Kasumi-1 (cell line): ENCODE measurements at regions not wholly inside any gene's neighbourhood (a gene's known extent, or its start where the extent isn't known, plus 50 kb on each side); places are given as distances from the start of the nearest gene placed in this dataset.
"Not testable (repeated sequence)": the region's sequence is repeated elsewhere in the genome, so short reads cannot be mapped to it uniquely, and the experiment has no call there.

Experiments
- DNase-seq, 2 experiments: peaks; one replicate each; lab custom pipeline; 2025; lab: John Stamatoyannopoulos, UW

GRCh38 chr1:200496937-200497336 is 87.1 kb upstream of the ZNF281 start:
- DNase-seq: peak in 1 of 2 experiments; percentile 12

- DNase-seq: no peak
These were observed 86.1 kb upstream of the ZNF281 start for GRCh38 chr1:200495901-200496300.

DNA sequence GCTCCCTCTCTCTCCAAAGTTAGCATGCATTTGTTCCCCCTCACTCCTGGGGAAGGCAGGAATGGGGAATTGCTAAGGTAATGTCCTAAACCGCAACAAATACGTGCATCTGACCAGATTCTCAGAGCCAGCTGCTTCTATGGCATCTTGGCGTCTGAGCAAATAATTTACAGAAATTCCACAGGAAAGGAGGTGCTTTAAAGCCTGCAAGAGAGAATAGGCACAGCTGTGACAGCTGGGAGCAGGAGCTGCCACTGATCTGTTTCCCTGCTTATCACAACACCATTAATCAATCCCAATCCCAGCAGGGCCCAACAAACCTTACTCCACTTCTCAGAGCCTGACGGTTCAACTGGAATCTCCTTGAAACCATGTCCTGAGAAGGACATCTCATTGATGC is 83.5 kb upstream of the ZNF281 start:
- no peak for DNase-seq

DNA sequence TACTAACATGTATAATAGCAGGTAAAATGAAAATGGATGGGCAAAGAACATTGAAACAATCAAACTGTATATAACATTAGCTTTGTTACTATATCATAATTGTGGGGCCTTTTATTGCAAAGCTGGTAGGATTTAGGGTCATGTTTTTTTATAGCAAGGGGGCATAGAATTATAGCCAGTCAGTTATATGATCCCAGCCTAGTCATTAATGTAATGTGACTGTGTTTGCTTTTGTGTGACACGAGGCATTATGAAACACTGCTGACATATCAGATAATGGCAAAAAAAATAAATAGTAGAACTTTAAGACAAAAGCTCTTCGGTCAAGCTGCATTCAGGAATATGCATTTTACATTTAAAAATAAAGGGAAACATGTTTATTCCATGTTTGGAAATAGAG is 81.3 kb upstream of the ZNF281 start:
- DNase-seq: no peak

- DNase-seq: no peak
These were observed 80.3 kb upstream of the ZNF281 start for GRCh38 chr1:200490183-200490582.

- DNase-seq: peak; percentile 81 to 89
These were observed 78.7 kb upstream of the ZNF281 start for GRCh38 chr1:200488375-200489165.

GRCh38 chr1:200487650-200488049 is 77.8 kb upstream of the ZNF281 start:
- no peak for DNase-seq

DNA sequence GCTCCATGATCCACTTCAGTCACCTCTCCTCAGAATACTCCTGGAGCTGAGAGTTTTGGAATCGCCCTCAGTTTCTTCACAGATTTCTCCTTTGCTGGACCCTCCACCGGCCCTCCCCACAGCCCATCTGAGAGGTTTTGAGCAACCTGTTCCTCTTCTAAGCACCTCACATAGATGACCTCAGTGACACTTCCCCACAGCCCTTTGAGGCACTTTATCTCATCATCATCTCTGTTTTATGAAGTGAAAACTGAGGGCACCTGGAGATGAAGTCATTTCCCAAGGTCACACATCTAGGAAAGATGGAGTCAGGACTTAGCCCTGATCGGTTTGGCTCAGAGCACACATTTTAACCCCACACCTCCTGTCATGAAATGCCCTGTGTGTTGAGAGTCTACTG is 76.8 kb upstream of the ZNF281 start:
- DNase-seq: no peak

- DNase-seq: not testable (repeated sequence)
These were observed 74.7 kb upstream of the ZNF281 start for GRCh38 chr1:200484438-200484946.

DNA sequence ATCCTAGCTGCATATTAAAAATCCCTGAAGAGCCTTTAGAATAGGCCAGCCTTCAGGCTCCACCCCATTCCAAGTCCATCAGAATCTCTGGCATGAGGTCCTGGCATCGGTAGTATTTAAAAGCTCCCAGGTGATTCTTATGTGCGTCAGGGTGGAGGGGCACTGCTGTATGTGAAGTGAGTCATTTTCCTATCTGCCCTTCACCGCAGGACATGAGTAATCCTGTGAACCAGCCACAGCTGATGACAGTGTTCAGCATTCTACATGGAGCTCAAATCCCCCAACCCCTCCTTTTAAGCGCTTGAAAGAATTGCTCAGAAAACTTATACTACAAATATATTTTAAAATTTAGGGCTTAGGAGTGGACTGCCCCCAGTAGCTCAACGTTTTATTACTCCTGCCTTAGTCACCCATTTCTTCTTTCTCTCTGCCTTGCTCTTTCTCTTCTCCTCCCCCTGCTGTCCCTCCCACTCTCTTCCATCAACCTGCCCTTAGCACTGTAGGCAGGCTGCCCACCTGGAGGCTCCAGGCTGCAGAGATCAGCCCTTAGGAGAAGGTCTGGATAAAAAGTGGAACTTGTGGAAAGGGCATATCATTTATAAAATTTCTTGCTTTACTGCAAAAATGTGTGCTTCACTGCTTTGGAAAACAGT is 73.8 kb upstream of the ZNF281 start:
- peak; percentile 62 to 69 for DNase-seq

- no peak for DNase-seq
These were observed 71.1 kb upstream of the ZNF281 start for GRCh38 chr1:200480964-200481363.

DNA sequence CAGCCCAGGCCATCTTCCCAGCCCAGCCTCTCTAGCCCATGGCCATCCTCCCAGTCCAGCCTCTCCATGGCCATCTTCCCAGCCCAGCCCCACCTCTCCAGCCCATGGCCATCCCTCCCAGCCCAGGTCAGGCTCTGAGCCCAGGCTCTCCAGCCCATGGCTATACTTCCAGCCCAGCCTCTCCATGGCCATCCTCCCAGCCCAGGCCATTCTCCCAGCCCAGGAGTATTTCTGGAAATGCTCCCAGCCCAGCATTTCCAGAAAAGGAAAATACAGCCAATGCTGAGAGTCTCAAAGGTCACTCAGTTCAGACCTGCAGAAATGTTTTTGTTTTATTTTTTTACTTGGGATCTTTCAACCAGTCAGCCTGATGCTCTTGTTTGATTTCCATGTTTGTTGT is 70.0 kb upstream of the ZNF281 start:
- DNase-seq: no peak

GRCh38 chr1:200478945-200479558 is 69.2 kb upstream of the ZNF281 start:
- DNase-seq: no peak

DNA sequence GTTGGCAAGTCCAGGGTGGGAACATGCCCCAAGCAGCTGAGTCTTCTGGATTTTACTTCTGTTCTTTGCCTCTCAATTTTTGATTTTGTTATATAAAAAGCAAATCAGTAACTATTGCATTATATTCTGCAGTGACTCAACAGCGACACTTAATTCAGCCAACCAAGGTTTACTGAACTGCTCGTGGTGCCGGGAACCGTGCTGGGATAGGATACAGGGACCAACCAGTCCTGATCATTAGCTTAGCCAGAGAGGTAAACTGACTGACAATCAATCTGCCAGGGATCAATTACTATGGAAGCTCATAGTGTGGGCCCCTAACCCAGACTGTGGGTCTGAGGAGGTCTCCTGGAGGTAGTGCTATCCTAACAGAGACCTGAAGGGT is 68.4 kb upstream of the ZNF281 start:
- DNase-seq: no peak

DNA sequence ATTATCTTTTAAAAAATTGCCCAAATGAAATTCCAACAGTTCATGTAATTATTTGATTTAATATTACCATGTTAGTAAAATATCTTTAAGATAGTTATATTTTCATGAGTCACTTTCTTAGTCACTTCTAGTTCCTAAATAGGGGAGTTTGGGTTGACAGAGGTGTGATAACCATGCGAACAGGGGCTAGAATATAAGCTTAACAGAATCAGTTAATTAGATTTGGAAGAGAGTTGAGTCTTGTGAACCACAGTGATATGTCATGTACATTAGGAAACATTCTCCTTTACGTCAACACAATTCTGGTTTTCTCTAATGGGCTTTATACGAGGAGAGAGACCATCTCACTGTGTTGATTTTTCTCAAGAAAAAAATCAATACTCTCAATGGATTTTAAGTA is 64.8 kb upstream of the ZNF281 start:
- no peak for DNase-seq

DNA sequence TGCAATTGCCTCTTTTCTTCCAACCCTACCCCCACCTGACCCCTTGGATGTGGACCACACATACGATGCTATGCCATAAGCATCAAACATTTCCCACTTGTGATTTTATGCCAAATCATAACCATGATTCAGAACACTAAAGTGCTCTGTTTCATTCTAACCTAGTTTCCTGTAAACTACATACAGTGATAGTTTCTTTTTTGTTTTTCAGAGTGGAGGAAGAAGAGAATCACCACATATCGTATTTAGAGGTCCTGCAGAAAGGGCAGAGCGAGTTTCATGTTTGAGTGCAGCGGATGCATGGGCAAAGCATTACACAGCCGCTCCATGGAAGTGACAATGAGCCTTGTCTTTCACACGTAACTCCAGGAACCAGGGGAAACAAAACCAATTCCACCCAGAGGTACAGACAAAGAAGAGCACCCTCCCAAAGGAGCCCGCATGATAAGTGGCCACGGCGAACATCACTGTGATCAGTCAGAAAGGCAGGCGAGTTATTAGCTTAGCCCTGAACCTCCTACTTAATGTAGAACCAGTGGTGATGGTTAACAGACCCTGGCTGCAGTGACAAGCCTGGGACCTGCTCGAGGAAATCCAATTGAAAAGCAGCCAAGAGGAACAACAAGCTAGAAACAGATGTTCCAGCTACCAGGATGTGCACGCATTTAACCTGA is 64.0 kb upstream of the ZNF281 start:
- peak in 1 of 2 experiments; percentile 9 for DNase-seq

DNA sequence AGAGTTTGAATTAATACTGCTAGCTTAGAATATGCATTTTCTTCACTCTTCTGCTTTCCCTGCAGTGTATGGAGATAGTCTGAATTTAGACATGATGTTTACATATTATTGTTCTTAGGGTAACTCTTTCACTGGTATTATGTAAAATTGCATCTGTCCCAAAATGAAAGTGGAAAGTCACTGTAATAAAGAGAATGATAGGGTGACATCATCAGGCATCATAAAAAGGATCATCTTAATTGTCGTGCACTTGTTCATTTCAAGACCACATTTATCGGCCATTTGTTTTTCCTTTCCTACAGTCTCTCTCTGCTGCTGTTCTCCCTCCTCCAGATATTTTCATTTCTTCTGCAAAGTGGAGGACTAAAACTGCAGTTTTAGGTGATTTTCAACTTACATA is 61.9 kb upstream of the ZNF281 start:
- no peak for DNase-seq

GRCh38 chr1:200468264-200469001 is 58.6 kb upstream of the ZNF281 start:
- no peak for DNase-seq

DNA sequence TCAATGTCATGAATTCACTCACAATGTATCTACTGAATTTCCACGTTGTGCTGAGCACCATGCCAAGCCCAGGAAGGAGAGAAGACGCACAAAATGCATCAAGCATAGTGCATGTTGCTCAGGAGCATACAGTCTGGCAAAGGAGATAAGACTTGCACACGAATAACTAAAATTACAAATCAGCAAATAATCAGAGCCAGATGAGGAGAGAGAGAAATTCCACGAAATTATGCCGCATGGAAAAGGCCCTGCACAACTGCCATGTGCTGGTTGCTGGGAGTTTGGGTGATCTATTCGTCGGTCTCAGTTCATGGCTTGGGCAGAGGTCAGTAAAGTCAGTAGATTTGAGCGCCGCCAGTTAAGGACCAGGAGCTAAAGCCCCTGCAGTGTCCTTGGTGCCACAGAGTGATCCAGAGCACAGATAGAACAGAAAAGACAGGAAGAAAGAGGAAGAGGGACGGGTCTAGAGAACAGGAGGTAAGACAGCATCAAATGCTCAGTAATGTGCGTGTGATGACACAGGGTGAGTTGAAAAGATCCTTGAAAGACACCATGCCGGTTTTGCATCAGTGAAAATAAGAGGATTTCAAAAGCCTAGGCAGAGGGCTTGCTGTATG is 55.1 kb upstream of the ZNF281 start:
- no peak for DNase-seq
